DND-41 (cell line): ENCODE measurements at regions not wholly inside any gene's neighbourhood (a gene's known extent, or its start where the extent isn't known, plus 50 kb on each side); places are given as distances from the start of the nearest gene placed in this dataset.

ENCODE experiments used
- ATAC-seq: fragments of 200-7000 bp; cut with Tn5 transposase; 3 replicates; pipeline ENCODE4 v1.9.1; 2021; ENCODE audit warnings: low read depth; ENCODE audit not compliant: insufficient read depth
- DNase-seq: peaks from one replicate; pipeline ENCODE4 v3.0.0-alpha.2; 2020
- H2AFZ ChIP-seq: 2 replicates; pipeline ENCODE4 v1.6.0; 2012; ENCODE audit warnings: low read depth, low read length
- H3K27ac ChIP-seq: 2 replicates; pipeline ENCODE4 v1.5.1; 2012; ENCODE audit warnings: low read length, inconsistent platforms
- H3K27me3 ChIP-seq: fragments of 200-600 bp; sonication (generic); 2 replicates; pipeline ENCODE4 v1.6.0; 2012; ENCODE audit warnings: low read length, mild to moderate bottlenecking, inconsistent platforms; ENCODE audit not compliant: insufficient read depth, poor library complexity
- H3K36me3 ChIP-seq: 2 replicates; pipeline ENCODE4 v1.5.1; 2012; ENCODE audit warnings: low read length, inconsistent platforms; ENCODE audit not compliant: insufficient read depth
- H3K4me1 ChIP-seq: 2 replicates; pipeline ENCODE4 v1.5.1; 2012; ENCODE audit warnings: mild to moderate bottlenecking, low read length; ENCODE audit not compliant: insufficient read depth
- H3K4me2 ChIP-seq: 2 replicates; pipeline ENCODE4 v1.6.0; 2012; ENCODE audit warnings: mild to moderate bottlenecking, moderate library complexity, low read length, inconsistent platforms; ENCODE audit not compliant: insufficient read depth
- H3K4me3 ChIP-seq, 2 experiments: fragments of 200-600 bp in 1 of 2; shearing (Covaris generic) in 1 of 2; 2 replicates each; pipeline ENCODE4 v1.5.1; 2012 to 2016; ENCODE audit warnings: inconsistent platforms in 2 of 2, low read length in 2 of 2, mild to moderate bottlenecking in 2 of 2, low read depth in 1 of 2, moderate library complexity in 1 of 2
- H3K79me2 ChIP-seq: 2 replicates; pipeline ENCODE4 v1.6.0; 2012; ENCODE audit warnings: low read length, inconsistent platforms; ENCODE audit not compliant: insufficient read depth
- H3K9ac ChIP-seq: 2 replicates; pipeline ENCODE4 v1.6.0; 2012; ENCODE audit warnings: low read depth, mild to moderate bottlenecking, inconsistent platforms, low read length, moderate library complexity
- H3K9me3 ChIP-seq: 2 replicates; pipeline ENCODE4 v1.5.1; 2012; ENCODE audit warnings: low read length, moderate library complexity, mild to moderate bottlenecking, inconsistent platforms; ENCODE audit not compliant: insufficient read depth, severe bottlenecking
- H4K20me1 ChIP-seq: 2 replicates; pipeline ENCODE4 v1.6.0; 2012; ENCODE audit warnings: low read length; ENCODE audit not compliant: insufficient read depth
- EZH2 ChIP-seq: IDR thresholded peaks from 3 replicates; pipeline ENCODE4 v1.6.1; 2012; ENCODE audit warnings: borderline replicate concordance, low read depth, mild to moderate bottlenecking, moderate library complexity, low read length, inconsistent platforms; ENCODE audit not compliant: severe bottlenecking
- TF ChIP-seq, protein P1 (sequence below): IDR thresholded peaks from 2 replicates; pipeline ENCODE4 v1.5.1; 2012; ENCODE audit warnings: borderline replicate concordance, low read length, moderate library complexity, mild to moderate bottlenecking; ENCODE audit not compliant: poor library complexity, severe bottlenecking; ENCODE audit errors: extremely low read depth

DNA sequence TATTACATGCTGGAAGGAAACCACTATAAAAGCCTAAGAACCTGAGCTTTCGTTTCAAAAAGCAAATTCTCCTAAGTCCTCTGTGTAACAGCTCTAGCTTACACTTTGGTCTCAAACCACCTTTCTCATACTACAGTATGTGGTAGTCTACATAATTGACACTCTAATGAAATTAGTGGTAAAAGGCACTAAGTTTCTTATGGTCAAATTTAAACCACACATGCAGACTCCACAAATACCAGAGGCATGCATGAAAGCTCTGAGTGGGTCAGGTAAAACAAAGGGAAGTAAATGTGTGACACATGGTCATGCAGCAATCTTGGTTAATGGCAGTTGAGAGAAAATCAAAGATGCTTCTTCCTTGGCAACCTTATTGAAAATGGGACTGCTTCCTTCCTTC is 187.8 kb downstream of the CCNG2 start:
- H3K9ac ChIP-seq = no peak overlapping the region
- no peaks in the 10 kb centered on the region for H3K27me3 ChIP-seq
- ATAC-seq (no peak), DNase-seq (no peak)
- no peaks in the 10 kb centered on the region for H3K79me2 ChIP-seq
- no peak for TF ChIP-seq EZH2
- TF ChIP-seq, protein P1, sequence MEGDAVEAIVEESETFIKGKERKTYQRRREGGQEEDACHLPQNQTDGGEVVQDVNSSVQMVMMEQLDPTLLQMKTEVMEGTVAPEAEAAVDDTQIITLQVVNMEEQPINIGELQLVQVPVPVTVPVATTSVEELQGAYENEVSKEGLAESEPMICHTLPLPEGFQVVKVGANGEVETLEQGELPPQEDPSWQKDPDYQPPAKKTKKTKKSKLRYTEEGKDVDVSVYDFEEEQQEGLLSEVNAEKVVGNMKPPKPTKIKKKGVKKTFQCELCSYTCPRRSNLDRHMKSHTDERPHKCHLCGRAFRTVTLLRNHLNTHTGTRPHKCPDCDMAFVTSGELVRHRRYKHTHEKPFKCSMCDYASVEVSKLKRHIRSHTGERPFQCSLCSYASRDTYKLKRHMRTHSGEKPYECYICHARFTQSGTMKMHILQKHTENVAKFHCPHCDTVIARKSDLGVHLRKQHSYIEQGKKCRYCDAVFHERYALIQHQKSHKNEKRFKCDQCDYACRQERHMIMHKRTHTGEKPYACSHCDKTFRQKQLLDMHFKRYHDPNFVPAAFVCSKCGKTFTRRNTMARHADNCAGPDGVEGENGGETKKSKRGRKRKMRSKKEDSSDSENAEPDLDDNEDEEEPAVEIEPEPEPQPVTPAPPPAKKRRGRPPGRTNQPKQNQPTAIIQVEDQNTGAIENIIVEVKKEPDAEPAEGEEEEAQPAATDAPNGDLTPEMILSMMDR = no peak
- no peaks in the 10 kb centered on the region for H4K20me1 ChIP-seq
- H3K27ac ChIP-seq = no peak overlapping the region
- H2AFZ ChIP-seq = no peak overlapping the region
- no peak overlapping the region for H3K4me2 ChIP-seq
- no peaks in the 10 kb centered on the region for H3K4me1 ChIP-seq
- no peak overlapping the region for H3K4me3 ChIP-seq
- peaks cover 10% of the 10 kb centered on the region for H3K9me3 ChIP-seq
- H3K36me3 ChIP-seq = no peaks in the 10 kb centered on the region

DNA sequence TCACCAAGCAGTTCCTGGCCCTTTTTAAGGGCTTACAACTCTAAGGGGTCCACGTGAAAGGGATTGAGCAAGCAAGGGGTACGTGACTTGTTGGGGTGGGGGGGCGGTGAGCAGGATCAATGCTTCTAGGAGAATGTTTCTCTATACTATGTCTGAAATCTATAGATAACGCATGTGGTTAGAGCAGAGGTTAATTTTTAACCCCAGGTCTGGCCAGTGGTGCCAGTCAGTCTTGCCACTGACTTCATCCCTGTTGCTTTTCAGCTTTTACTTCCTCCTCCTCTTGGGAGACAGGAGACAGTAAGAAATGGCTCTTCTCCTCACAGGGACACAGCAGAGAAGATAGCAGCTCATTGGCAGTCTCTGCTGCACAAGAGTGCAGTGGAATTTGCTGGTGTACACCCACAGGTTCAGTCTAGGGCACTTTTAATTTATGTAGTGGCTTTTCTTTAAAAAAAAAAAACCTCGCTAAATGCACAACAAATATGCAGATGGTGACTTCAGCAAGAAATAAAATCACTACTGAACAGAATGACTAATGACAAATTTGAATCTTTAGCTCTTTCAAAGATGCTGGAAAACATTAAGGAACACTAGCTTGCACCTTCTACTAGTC is 190.5 kb downstream of the CCNG2 start:
- Histone ChIP-seq H3K4me3 (no peak overlapping the region), H4K20me1 (no peaks in the 10 kb centered on the region), H2AFZ (no peak overlapping the region), H3K4me2 (no peak overlapping the region), H3K9me3 (peaks cover 4% of the 10 kb centered on the region), H3K27ac (no peak overlapping the region), H3K36me3 (no peaks in the 10 kb centered on the region), H3K79me2 (no peaks in the 10 kb centered on the region), H3K27me3 (no peaks in the 10 kb centered on the region), H3K9ac (no peak overlapping the region), H3K4me1 (no peaks in the 10 kb centered on the region)
- no peak for TF ChIP-seq EZH2
- TF ChIP-seq, protein P1 = no peak
- ATAC-seq = no peak
- DNase-seq = no peak

DNA sequence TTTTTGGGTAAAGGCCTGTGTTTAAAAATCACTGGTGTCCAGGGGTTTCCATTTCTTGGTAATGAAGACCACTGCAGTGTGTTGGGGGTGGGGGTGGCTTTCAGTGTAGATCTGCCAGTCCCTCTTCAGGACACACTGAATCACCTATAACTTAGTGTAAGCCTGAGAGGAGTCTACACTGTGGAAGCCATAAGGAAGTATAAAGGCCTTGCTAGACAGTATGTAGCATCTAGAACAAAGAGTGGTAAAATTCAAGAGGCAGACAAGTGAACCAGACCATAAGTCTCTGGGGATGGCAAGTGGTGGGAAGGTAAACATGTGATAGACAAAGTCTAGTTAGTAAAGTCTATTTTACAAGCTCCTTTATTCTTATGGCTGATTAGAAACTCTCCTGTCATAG is 191.8 kb downstream of the CCNG2 start:
- TF ChIP-seq EZH2 = no peak
- TF ChIP-seq, protein P1 = no peak
- H3K9ac ChIP-seq = no peak overlapping the region
- H3K9me3 ChIP-seq = peaks cover under 1% of the 10 kb centered on the region
- no peaks in the 10 kb centered on the region for H3K27me3 ChIP-seq
- no peaks in the 10 kb centered on the region for H3K36me3 ChIP-seq
- H3K27ac ChIP-seq = no peak overlapping the region
- no peak overlapping the region for H3K4me3 ChIP-seq
- no peak overlapping the region for H2AFZ ChIP-seq
- no peaks in the 10 kb centered on the region for H3K79me2 ChIP-seq
- no peak for DNase-seq
- no peak for ATAC-seq
- H3K4me1 ChIP-seq = no peaks in the 10 kb centered on the region
- no peak overlapping the region for H3K4me2 ChIP-seq
- no peaks in the 10 kb centered on the region for H4K20me1 ChIP-seq
